WERI-Rb-1 (cell line): ENCODE measurements at regions not wholly inside any gene's neighbourhood (a gene's known extent, or its start where the extent isn't known, plus 50 kb on each side); places are given as distances from the start of the nearest gene placed in this dataset.

ENCODE experiments used
- DNase-seq: peaks from one replicate; pipeline ENCODE4 v3.0.0-alpha.2; 2020
- H3K27ac ChIP-seq: fragments of 250-450 bp; sonication (Bioruptor Pico); 2 replicates; pipeline ENCODE4 v1.5.1; 2020; ENCODE audit warnings: mild to moderate bottlenecking, moderate library complexity
- H3K27me3 ChIP-seq: fragments of 250-450 bp; sonication (Bioruptor Pico); 2 replicates; pipeline ENCODE4 v1.5.1; 2021; ENCODE audit warnings: mild to moderate bottlenecking, low read depth, moderate library complexity; ENCODE audit not compliant: insufficient read depth, severe bottlenecking
- H3K36me3 ChIP-seq: fragments of 250-450 bp; sonication (Bioruptor Pico); 2 replicates; pipeline ENCODE4 v1.5.1; 2020; ENCODE audit warnings: mild to moderate bottlenecking, moderate library complexity
- H3K4me3 ChIP-seq: 2 replicates; pipeline ENCODE4 v1.5.1; 2011; ENCODE audit warnings: low read depth, mild to moderate bottlenecking, control low read depth, low read length
- H3K9me3 ChIP-seq: fragments of 250-450 bp; sonication (Bioruptor Pico); 2 replicates; pipeline ENCODE4 v1.5.1; 2021; ENCODE audit warnings: mild to moderate bottlenecking, moderate library complexity; ENCODE audit not compliant: severe bottlenecking
- CTCF ChIP-seq: IDR thresholded peaks from 2 replicates; pipeline ENCODE4 v1.5.1; 2011; ENCODE audit warnings: low read depth, mild to moderate bottlenecking, control low read depth, inconsistent platforms, low read length

GRCh38 chr1:78339490-78339889 is 151.3 kb upstream of the PTGFR start:
- DNase-seq = no peak
- Histone ChIP-seq H3K36me3 (no peaks in the 10 kb centered on the region), H3K4me3 (no peak overlapping the region), H3K9me3 (no peaks in the 10 kb centered on the region), H3K27me3 (no peaks in the 10 kb centered on the region), H3K27ac (no peak overlapping the region)
- TF ChIP-seq CTCF = no peak

GRCh38 chr1:78340006-78340405 is 150.8 kb upstream of the PTGFR start:
- H3K36me3 ChIP-seq = no peaks in the 10 kb centered on the region
- no peaks in the 10 kb centered on the region for H3K27me3 ChIP-seq
- no peak overlapping the region for H3K27ac ChIP-seq
- no peak for DNase-seq
- TF ChIP-seq CTCF = no peak
- no peaks in the 10 kb centered on the region for H3K9me3 ChIP-seq
- H3K4me3 ChIP-seq = no peak overlapping the region

GRCh38 chr1:78348496-78349284 is 142.1 kb upstream of the PTGFR start:
- Histone ChIP-seq H3K9me3 (no peaks in the 10 kb centered on the region), H3K36me3 (no peaks in the 10 kb centered on the region), H3K27ac (no peak overlapping the region), H3K27me3 (no peaks in the 10 kb centered on the region), H3K4me3 (no peak overlapping the region)
- no peak for TF ChIP-seq CTCF
- DNase-seq = no peak

- no peak overlapping the region for H3K27ac ChIP-seq
- no peaks in the 10 kb centered on the region for H3K9me3 ChIP-seq
- no peak for DNase-seq
- no peak for TF ChIP-seq CTCF
- H3K4me3 ChIP-seq = no peak overlapping the region
- H3K36me3 ChIP-seq = no peaks in the 10 kb centered on the region
- H3K27me3 ChIP-seq = no peaks in the 10 kb centered on the region
Observed at GRCh38 chr1:78351551-78352216, 139.1 kb upstream of the PTGFR start.

GRCh38 chr1:78355656-78356055 is 135.1 kb upstream of the PTGFR start:
- Histone ChIP-seq H3K4me3 (no peak overlapping the region), H3K27me3 (no peaks in the 10 kb centered on the region), H3K36me3 (no peaks in the 10 kb centered on the region), H3K27ac (no peak overlapping the region), H3K9me3 (no peaks in the 10 kb centered on the region)
- DNase-seq = no peak
- TF ChIP-seq CTCF = no peak
